ENCODE measurements at regions not wholly inside any gene's neighbourhood (a gene's known extent, or its start where the extent isn't known, plus 50 kb on each side); places are given as distances from the start of the nearest gene placed in this dataset.
"Not testable (repeated sequence)": the region's sequence is repeated elsewhere in the genome, so short reads cannot be mapped to it uniquely, and the experiment has no call there.

DNA sequence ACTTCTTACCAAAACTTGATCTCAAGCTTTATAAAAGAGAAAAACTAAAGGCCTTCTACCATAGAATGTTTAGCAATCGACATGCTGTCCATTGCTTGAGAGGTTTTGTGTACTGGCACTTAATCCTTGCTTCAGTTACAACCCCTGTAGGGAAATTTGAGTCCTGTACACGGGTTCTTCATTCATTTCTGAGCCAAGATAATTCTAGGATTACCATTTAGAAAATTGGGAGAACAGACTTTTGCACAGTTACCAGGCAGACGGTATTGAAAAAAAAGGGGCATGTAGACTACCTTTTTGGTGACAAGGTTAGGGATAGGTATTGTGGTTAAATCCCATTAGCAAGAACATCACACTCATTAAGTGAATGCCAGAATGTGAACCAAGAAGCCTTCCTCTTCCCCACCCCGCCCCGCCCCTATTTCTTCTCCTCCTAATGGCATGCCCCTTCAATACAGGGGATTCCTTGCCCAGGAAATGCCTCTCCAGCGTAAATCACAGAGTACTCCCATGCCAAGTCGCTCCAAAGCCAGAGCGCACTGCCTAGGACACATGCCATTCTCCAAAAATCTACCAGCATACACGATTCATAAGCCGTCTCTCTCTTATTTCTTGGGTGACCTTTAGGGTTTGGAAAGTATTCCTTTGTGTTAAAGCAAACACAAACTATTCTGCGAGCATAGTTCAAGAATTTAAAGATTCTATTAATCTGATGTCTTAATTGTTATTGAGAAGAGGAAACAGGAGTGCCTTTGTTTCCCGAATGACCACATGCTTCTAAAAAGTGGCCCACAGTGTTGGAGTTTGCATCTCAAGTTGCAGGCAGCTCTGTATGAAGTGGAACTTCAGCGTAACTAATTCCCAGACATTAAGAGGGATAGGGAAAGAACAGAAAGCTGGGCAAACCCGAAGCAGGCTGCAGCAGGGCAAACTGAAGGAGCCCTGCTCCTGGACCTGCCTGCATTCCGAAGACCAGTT, 164.0 kb upstream of the NR2F2 start:
- no peak for DNase-seq (ENCODE audit: low read depth in 2 of 2)

DNA sequence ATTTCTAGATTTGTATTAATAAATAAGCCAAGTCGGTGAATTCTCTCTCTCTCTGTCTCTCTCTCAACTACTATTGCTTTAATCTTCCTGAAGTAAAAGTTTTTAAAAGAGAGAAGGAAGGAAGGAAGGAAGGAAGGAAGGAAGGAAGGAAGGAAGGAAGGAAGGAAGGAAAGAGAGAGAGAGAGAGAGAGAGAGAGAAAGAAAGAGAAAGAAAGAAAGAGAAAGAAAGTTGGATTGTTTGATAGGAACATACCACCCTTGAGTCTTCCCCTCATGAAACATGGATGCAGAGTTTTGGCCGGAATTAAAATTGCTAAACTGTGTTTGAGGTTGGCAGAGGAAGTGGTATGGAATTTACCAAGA, 159.9 kb upstream of the NR2F2 start:
- not testable (repeated sequence) for DNase-seq (ENCODE audit: low read depth in 2 of 2)

DNA sequence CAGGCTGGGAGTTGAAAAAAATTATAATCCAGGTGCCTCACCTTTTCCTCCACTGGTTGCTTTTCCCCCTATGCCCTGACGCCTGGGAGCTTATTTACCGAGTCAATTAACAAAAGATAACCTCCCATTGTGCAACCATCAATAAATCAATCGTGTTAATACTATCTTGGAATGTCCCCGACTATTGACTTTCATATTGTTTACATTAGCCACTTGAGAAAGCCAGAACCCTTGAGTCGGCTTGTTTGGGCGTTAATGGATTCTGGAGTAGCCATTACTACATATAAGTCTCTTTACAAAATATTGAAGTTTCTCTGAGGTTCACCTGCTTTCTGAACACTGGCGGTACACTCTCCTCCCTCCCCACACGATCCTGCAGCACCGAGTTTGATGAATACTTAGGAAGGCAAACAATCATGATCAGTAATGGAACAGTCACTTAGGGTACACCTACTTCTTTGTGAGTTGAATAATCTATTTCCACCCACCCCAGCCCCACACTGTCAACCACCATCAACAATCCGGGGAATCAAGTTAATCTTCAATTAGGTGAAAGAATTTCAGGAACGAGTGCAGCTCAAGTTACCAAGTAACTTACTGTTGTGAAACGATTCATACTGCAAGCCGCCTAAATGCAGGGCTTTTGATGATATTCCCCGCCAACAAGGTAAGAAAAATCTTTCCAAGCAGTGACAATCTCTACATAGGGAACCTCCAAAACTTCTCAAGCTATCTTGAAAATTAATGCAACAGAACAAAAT, 159.3 kb upstream of the NR2F2 start:
- no peak for DNase-seq (ENCODE audit: low read depth in 2 of 2)

DNA sequence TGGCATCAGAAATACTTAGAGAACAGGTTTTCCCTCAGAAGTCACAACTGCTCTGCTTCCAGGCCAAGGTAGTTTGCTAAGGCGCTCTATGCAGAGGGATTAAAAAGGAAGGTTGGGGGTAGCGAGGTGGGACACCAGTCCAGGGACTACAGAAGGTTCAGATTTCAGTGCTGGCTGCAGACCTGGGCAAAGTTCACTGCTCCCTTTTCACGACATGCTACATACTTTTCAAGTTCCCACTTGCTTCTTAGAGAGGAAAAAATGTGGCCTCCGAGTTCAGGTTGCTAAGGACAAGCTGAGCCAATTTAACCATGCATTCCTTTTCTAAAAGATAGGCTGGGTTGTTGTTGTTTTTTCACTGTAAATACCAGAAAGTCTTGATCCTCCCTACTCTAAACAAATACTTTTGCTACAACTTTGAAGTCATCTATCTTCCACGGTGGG, 158.6 kb upstream of the NR2F2 start:
- no peak for DNase-seq (ENCODE audit: low read depth in 2 of 2)

DNA sequence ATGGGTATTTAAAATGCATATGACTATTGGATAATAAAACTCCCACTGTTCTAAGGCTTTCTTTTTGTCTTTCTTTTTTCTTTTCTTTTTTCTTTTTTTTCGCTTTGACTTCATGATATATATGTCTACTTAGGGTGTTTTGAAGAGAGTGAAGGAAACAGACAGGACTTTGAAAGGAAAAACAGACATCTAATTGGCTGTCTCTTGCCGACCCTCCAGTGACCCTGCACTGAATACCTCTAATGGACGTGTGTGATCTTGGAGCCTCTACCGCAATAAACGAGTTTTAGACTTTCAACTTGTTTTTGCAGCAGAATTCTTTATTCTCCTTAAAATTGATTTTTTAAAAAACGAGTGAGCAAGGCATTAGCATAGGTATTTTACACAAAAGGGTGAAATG, 158.1 kb upstream of the NR2F2 start:
- DNase-seq (ENCODE audit: low read depth in 2 of 2), result no peak

DNA sequence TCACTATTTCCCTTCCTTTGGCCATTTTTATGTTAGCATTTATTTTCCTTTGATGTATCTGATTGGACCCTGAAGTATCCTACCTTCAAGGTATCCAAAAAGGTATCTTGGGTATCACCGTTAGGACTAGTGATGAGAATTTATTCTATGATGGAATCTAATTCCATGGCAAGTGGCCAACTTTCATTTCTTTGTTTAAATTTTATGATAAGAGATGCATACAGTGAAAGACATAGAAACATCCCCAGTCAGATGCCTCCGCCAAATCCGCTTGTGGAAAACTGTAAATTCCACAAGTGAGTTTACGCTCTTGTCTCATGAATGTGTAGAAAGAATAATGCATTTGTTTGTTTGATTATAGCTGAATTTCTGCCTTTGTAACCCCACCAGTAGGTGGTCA, 153.7 kb upstream of the NR2F2 start:
- DNase-seq (ENCODE audit: low read depth in 2 of 2), result no peak

DNA sequence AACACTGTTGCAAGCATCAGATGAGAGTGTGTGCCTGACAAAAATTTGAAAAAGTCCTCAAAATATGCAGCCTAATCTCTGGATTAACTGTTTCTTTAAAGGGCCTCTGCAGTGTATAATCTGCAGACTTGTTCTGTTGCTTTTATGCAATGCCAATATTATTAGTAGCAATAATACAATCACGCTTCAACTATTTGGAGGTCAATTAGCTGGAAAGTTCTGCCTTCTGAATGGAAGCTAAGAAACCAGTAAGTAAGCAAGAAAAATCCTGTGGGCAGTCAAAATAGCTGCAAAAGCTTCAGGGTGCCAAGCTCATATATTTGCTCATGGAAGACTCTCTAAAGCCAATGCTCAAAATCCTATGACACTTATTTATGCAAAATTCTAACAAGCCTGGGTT, 153.2 kb upstream of the NR2F2 start:
- DNase-seq (ENCODE audit: low read depth in 2 of 2), result no peak

DNA sequence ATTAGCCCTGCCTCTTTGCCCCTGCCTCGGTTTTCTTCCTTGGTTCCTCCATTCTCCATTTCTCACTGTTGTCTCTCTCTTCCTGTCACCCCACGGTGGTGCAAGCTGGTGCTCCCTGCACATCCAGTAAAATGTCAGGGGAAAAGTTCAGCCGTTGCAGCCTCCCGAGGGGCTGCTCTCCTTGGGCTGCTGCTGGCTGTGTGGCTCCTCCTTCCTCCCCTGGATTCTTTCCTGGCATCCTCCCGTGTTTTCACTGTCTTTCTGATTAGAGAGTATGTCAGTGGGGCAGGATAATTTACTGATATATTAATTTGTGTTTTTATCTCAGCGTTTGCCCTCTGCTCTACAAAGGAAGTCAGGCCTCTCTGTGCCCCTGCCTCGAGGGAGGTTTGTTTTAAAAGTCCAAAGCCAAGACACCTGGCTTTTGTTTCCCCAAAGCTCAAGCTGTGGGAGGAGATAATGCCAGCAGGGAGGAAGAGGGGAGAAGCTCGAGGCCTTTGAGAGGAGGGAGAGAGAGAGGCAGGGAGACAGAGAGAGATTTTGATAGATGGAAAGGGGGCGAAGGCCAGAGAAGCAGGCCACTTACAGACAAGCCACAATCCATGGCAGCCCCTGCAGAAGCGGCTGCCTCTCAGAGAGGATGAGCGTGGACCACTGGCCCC, 150.3 kb upstream of the NR2F2 start:
- DNase-seq (ENCODE audit: low read depth in 2 of 2), result no peak

DNA sequence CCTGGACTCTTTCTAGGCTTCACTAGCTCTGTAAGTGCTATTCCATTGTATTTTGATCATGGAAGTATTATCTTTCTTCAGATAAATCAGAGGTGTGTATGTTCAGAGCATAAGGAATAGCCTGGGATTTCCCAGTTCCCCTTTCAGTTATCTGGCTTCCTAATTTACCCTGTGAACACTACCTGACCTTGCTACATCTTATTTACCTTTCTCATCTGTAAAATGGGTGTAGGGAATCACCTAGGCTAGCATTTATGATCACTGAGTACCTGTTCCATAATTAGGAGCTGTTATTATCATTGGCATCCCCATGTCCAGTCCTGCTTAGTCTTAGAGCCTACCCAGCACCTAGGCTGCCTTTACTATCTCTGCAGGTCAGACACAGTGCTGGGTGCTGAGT, 149.3 kb upstream of the NR2F2 start:
- DNase-seq (ENCODE audit: low read depth in 2 of 2), result no peak

DNA sequence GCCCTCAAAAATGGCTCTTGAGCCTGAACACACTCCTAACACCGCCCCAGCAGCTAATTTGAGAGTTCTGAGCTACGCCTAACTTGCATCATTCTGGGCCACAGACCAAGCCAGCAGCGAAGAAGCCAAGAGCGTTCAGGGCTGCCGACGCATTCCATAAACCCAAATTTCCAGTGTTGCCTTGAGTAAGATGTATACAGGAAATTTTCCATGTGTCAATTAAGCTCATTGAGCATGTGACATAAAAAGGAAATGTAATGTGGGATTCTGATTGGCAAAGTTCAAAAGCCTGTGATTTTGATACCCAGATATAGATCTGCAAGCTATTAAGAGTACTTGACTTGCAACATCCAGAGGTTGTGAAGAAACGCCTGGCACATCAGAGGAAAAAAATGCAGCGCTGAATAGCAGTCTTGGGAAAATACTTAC, 148.6 kb upstream of the NR2F2 start:
- no peak for DNase-seq (ENCODE audit: low read depth in 2 of 2)

DNA sequence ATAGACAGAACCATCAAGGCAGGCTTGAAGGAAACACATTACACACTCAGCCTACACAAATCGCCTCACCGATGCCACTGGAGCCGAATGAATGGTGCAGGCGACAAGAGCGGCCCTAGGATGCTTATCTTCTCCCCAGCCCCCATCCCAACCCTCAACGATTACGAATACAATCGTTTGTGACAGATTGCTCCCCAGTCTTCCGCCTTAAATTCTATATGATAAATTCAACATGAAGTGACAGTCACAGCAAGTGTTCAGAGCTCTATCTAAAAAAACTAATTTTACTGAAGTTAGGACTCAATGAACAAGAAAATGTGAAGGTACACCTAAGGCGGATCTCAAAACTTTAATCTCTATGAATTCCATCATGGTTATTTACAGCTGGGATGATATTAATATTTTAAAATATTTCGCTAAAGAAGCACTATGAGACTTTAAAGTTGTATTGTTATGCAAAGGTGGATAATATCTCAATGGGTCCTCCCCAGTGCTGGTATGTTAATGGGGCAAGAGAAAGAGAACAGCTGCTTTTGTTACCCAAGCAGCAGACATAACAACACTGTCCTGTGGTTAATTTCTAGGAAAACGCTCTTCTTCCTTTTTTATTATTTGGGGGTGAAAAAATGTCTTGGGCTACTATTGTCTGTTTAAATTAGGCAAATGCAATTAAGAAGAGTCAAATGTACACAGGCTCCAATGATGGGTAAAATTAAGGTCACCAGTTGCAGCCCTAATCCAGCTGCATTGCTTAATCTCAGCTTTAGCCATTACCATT, 147.6 kb upstream of the NR2F2 start:
- DNase-seq (ENCODE audit: low read depth in 2 of 2), result no peak

DNA sequence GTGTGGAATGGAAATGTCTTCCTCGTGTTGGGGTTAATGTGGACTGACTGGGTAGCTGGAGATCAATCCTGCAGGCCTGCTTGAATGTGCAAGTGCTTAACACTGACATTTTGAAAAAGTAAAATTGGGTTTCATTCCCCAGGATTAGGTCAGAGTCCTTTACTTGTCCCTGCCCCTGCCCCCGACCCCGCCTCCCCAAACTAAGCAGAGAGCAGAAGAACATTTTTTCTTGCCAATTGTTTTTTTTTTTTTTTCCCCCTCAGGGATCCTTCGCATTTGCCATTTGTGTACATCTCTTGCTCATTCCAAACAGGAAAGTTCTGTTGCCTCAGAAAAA, 147.0 kb upstream of the NR2F2 start:
- DNase-seq (ENCODE audit: low read depth in 2 of 2), result no peak

DNA sequence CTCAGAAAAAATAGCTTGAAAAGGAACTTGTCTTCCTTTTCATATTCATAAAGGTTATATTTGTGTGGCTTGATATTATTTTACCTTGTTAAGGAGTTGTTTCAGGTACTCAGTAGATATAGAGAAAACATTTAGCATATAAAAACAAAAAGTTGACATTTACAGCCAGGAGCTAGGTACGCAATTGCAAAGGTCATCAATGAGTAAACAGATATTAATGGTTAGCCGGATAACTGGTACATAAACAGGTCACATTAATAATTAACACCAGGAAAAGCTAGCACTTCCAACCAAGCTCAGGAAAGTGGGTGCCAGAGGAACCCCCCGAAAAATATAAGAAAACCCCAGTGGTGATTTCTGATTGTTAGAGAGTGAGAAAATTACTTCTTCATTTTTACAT, 146.6 kb upstream of the NR2F2 start:
- DNase-seq (ENCODE audit: low read depth in 2 of 2), result no peak

DNA sequence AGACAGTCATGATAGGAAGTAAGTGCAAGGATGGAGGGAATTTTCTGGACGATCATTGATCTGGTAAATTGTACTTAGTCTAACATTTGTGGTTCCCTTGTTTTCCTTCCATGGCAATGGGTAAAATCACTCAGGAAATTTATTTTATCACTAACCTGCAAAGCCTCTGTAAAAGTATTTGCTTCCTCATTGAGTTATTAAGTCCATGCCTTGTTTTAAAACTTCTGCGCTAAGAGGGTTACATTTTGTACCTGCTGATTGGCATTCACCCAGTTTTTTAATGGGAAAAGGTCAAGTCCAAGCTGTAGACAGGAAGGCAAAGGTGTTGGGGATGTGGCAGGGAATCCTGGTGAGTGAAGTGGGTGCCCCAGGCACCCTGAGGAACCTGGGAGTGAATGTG, 146.2 kb upstream of the NR2F2 start:
- no peak for DNase-seq (ENCODE audit: low read depth in 2 of 2)

DNA sequence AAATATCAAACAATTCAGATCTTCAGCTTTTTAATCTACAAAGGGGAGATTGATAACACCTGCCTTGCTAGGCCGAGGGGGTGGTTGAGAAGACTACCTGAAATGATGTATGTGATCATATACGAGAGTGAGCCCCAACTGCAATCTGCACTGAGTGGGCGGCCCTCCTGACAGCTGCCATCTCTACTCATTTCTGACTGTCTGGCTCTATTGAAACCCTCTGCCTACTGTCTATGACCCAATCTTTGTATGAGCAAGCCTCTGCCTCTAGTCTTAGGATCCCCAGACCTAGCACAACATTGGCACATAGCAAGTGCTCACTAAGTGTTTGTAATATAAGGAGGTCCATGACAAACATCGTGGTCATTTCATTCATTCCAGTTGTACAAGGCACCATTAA, 144.4 kb upstream of the NR2F2 start:
- no peak for DNase-seq (ENCODE audit: low read depth in 2 of 2)

DNA sequence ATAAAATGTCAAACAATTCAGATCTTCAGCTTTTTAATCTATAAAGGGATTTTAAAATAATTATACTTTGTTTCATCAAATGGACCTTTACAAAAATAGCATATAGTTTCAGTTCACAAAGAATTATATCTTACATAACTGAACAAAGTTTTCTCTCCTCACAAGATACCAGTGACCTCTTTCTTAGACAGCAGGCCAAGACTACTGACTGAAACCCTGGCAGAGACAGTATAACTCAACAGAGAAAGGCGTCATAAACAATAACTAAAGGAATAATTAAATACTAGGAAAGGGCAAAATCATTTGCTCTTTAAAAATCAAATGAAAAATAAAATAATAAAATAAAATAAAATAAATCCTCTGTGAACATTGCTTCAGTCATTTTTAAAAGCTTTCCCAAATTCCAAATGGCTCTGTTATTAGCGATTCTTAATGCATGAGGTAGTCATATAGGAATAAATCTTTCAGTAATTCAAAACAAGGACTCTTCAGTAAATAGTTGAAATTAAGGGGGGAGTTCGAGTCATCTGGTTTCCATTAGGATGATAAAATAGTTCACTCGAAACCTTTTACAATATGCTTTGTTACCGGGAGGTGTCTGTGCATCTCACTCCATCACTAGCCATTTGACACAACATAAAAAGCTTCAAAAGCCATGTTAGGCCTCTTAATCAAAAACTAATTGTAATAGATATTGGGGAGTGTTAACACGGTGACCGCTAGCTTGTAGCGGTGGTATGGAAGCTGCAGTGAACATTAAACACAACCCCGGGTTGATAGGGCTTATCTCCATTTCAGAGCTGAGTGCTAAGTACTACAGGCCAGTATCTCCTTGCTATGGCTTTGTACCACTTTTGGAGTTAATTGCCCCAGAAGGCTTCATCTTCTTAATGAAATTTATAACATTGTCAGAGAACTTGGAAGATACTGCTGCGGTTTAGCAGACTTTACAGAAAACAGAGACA, 142.9 kb upstream of the NR2F2 start:
- no peak for DNase-seq (ENCODE audit: low read depth in 2 of 2)

DNA sequence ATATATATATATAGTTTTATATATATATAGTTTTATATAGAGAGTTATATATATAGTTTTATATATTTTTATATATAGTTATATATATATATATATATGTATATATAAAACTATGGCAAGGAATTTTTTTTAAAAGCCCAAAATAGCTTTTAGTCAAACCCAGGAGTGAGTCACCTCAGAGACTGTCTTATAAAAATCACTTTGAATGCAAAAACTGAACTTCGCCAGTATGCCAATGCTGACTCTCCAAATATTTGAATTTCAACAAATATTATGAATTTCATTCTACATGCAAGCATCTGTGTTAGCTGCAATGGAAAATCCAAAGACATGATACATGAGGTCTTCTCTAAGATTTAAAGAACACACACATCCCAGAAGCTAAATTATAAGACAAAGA, 132.8 kb upstream of the NR2F2 start:
- no peak for DNase-seq (ENCODE audit: low read depth in 2 of 2)

DNA sequence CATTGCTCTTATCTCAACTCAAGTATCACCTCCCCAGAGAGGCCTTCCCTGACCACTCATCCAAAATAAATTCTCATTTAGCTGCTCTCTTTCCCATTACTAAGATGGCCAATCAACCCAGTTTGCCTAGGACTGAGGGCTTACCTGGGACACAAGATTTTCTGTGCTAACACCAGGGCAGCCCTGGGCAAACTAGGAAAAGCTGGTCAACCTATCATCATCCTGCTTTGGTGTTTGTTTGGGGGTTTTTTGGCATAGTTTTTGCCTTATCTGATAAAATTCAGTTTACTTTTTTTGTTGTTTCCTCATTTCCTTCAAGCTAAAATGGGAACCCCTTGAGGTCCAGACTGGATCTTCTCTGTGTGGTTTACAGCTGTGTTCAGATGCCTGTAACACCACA, 131.4 kb upstream of the NR2F2 start:
- DNase-seq (ENCODE audit: low read depth in 2 of 2), result no peak

DNA sequence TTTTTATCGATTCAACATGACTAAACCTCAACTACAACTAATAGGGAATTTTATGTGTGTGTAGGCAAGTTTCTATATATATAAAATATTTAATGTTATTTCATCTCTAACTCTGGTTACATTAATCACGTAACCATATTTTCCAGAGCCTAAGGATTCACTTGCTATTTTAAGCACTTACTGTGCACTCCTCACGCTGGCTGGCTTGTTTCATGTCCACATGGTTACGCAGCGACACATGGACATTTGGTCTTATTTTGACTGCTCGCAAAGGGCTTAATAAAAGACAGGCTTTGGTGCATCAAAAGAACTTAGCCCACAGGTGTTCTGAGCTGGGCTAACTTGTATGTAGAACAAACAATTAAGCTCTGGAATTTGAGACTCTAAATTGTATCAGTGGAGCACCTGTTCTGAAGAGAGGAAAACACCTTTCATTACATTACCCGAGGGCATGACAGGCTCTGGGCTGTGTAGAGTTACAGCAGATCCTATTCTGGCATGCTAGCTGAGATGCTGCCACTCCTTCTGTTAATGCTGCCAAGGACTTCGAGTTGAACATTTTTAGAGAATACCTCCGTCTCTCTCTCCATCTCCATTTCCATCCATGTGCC, 130.0 kb upstream of the NR2F2 start:
- no peak for DNase-seq (ENCODE audit: low read depth in 2 of 2)

DNA sequence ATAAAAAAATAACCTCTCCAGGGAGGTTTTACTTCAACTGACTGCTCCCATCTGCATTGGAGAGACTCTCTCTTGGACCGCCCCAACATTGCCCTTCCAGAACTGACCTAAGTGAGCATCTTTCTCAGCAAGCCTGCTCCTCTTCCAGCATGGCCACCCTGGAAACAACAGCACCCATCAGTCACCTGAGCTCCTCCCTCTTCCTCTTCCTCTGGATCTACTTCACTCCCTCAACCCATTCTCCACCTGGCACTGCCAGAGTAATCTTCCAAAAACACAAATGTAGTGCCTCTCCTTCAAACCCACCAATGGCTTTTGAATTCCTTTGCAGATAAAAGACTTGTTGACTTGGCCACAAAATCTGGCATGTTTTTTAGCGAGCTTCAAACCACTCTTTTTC, 128.8 kb upstream of the NR2F2 start:
- DNase-seq (ENCODE audit: low read depth in 2 of 2), result no peak

Data from stimulated activated CD4-positive, alpha-beta T cell treated with anti-CD3 and anti-CD28 coated beads, Interleukin-4, amount 100 ng/mL, for 48 hours (primary cell).